HEK293T (cell line): ENCODE measurements at regions not wholly inside any gene's neighbourhood (a gene's known extent, or its start where the extent isn't known, plus 50 kb on each side); places are given as distances from the start of the nearest gene placed in this dataset.

Source experiments
- BHLHE40 ChIP-seq: fragments of 450-650 bp; IDR thresholded peaks from 2 replicates; pipeline ENCODE4 v1.6.1; 2016; ENCODE audit warnings: mild to moderate bottlenecking, moderate library complexity, borderline replicate concordance
- CTBP1 ChIP-seq: fragments of 450-650 bp; IDR thresholded peaks from 2 replicates; pipeline ENCODE4 v1.6.1; 2016; ENCODE audit warnings: borderline replicate concordance
- ELF4 ChIP-seq: fragments of 450-650 bp; IDR thresholded peaks from 2 replicates; pipeline ENCODE4 v1.6.1; 2017; ENCODE audit warnings: antibody characterized with exemption
- FOXA1 ChIP-seq: fragments of 450-650 bp; IDR thresholded peaks from 2 replicates; pipeline ENCODE4 v1.6.1; 2016; ENCODE audit warnings: mild to moderate bottlenecking
- FOXK2 ChIP-seq: fragments of 450-650 bp; IDR thresholded peaks from 2 replicates; pipeline ENCODE4 v1.6.1; 2016; ENCODE audit warnings: mild to moderate bottlenecking
- HDGF ChIP-seq: fragments of 450-650 bp; IDR thresholded peaks from 2 replicates; pipeline ENCODE4 v1.6.1; 2017; ENCODE audit warnings: antibody characterized with exemption, borderline replicate concordance
- L3MBTL2 ChIP-seq: fragments of 450-650 bp; conservative IDR thresholded peaks from 2 replicates; pipeline ENCODE4 v1.6.1; 2016; ENCODE audit warnings: mild to moderate bottlenecking
- NFRKB ChIP-seq: fragments of 450-650 bp; IDR thresholded peaks from 2 replicates; pipeline ENCODE4 v1.6.1; 2016; ENCODE audit warnings: mild to moderate bottlenecking, moderate library complexity
- SUZ12 ChIP-seq: fragments of 450-650 bp; IDR thresholded peaks from 2 replicates; pipeline ENCODE4 v1.6.1; 2016; ENCODE audit warnings: mild to moderate bottlenecking

DNA sequence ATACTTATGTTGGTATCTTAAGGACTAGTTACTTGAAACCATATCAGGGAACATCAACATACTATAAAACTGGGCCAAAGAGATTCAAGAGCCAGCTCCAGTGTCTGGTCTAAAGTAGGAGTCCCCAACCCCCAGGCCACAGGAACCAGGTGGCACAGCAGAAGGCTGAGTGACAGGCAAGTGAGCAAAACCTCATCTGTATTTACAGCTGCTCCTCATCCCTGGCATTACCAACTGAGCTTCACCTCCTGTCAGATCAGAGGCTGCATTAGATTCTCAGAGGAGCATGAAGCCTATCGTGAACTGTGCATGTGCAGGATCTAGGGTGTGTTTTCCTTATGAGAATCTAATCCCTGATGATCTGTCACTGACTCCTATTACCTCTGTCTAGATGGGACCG is 581.6 kb upstream of the CDH9 start:
- TF ChIP-seq HDGF (no peak), FOXA1 (no peak), NFRKB (no peak), BHLHE40 (no peak), CTBP1 (no peak), FOXK2 (no peak), ELF4 (no peak), L3MBTL2 (no peak), SUZ12 (no peak)
